Transverse colon (tissue), 3 donors: ENCODE measurements at regions not wholly inside any gene's neighbourhood (a gene's known extent, or its start where the extent isn't known, plus 50 kb on each side); places are given as distances from the start of the nearest gene placed in this dataset.
"Not testable (repeated sequence)": the region's sequence is repeated elsewhere in the genome, so short reads cannot be mapped to it uniquely, and the experiment has no call there.

Experiments used
- EP300 ChIP-seq: sonication (generic); formaldehyde crosslinking; IDR thresholded peaks from one replicate; pipeline ENCODE4 v1.6.1; 2017; ENCODE audit warnings: antibody characterized with exemption, low read depth
- POLR2A ChIP-seq: fragments of 450-650 bp; IDR thresholded peaks from one replicate; pipeline ENCODE4 v1.6.1; 2016; ENCODE audit warnings: antibody characterized with exemption, mild to moderate bottlenecking, moderate library complexity
- TF ChIP-seq, protein P1 (sequence below), 5 experiments: fragments of 200-600 bp in 3 of 5; fragments of 450-650 bp in 2 of 5; sonication (generic) in 3 of 5; IDR thresholded peaks; 1 replicate in 2 of 5; 2 replicates in 3 of 5; pipeline ENCODE4 v1.5.1; 2016 to 2017; ENCODE audit warnings: antibody characterized with exemption in 5 of 5, inconsistent platforms in 3 of 5, mild to moderate bottlenecking in 2 of 5, moderate library complexity in 1 of 5

- TF ChIP-seq, protein P1, sequence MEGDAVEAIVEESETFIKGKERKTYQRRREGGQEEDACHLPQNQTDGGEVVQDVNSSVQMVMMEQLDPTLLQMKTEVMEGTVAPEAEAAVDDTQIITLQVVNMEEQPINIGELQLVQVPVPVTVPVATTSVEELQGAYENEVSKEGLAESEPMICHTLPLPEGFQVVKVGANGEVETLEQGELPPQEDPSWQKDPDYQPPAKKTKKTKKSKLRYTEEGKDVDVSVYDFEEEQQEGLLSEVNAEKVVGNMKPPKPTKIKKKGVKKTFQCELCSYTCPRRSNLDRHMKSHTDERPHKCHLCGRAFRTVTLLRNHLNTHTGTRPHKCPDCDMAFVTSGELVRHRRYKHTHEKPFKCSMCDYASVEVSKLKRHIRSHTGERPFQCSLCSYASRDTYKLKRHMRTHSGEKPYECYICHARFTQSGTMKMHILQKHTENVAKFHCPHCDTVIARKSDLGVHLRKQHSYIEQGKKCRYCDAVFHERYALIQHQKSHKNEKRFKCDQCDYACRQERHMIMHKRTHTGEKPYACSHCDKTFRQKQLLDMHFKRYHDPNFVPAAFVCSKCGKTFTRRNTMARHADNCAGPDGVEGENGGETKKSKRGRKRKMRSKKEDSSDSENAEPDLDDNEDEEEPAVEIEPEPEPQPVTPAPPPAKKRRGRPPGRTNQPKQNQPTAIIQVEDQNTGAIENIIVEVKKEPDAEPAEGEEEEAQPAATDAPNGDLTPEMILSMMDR (IDR thresholded peaks at IDR 0.05): not testable (repeated sequence)
- not testable (repeated sequence) for TF ChIP-seq POLR2A, EP300
Observed at GRCh38 chr15:20245856-20246255, 295.7 kb downstream of the GOLGA6L6 start.
